ENCODE measurements at regions not wholly inside any gene's neighbourhood (a gene's known extent, or its start where the extent isn't known, plus 50 kb on each side); places are given as distances from the start of the nearest gene placed in this dataset.

- no peak for ATAC-seq
- FAIRE-seq: no peak
- no TSS peak for BruUV-seq (replicated peaks)
Observed at GRCh38 chr3:14599488-14599887, 52.1 kb upstream of the CCDC174 start.

More at GRCh38 chr3:14599488-14599887, 52.1 kb upstream of the CCDC174 start:
- no peak for DNase-seq (ENCODE audit: extremely low read depth in 1 of 4, low spot score in 3 of 4)
- no peaks in the 10 kb centered on the region for H3K9me3 ChIP-seq (replicated peaks; ENCODE audit: control insufficient read depth, insufficient read depth, low read depth, low read length)
- intact Hi-C loops (cut with micrococcal nuclease): no loop called here
- TF ChIP-seq CBFB (CRISPR knock-in tag; IDR thresholded peaks at IDR 0.05): no peak
- TF ChIP-seq SNRNP70 (optimal IDR thresholded peaks at IDR 0.05; ENCODE audit: low read depth, low read length): no peak
- no peak for TF ChIP-seq ILF3 (IDR thresholded peaks at IDR 0.05; ENCODE audit: borderline replicate concordance)
- TF ChIP-seq CTCFL (IDR thresholded peaks at IDR 0.05; ENCODE audit: borderline replicate concordance, insufficient read depth, low read depth, low read length, poor library complexity, severe bottlenecking): no peak
- TF ChIP-seq ZNF512 (tag; IDR thresholded peaks at IDR 0.05): no peak
- TF ChIP-seq FOXM1 (IDR thresholded peaks at IDR 0.05; ENCODE audit: low read depth): no peak
- no peak for TF ChIP-seq FOXM1 (CRISPR knock-in tag; IDR thresholded peaks at IDR 0.05; ENCODE audit: low read depth)
- no peak for TF ChIP-seq HES1 (IDR thresholded peaks at IDR 0.05; ENCODE audit: low read depth)
- no peak for TF ChIP-seq CHD2 (IDR thresholded peaks at IDR 0.05; ENCODE audit: low read depth, low read length)
- H4K20me1 ChIP-seq (replicated peaks; ENCODE audit: control insufficient read depth, insufficient read depth, low read length): peaks cover 9% of the 10 kb centered on the region
- in situ Hi-C loops (cut with MboI): no loop called here
- H3K27me3 ChIP-seq (ENCODE audit: control insufficient read depth in 2 of 2, insufficient read depth in 2 of 2, low read length in 2 of 2): peaks cover 3 to 45% of the 10 kb centered on the region in 2 experiments; a peak in 4 of 5 replicates
- no peaks in the 10 kb centered on the region for H3K36me3 ChIP-seq (ENCODE audit: control insufficient read depth, insufficient read depth, low read length)
- H3K27ac ChIP-seq (ENCODE audit: extremely low read depth, low read depth, low read length): no peak overlapping the region
- ChIA-PET POLR2A (no interaction called here), CTCF (ENCODE audit: low intra/inter-chr PET ratio) (no interaction called here)
- H3K4me3 ChIP-seq: no peak overlapping the region
- H2AFZ ChIP-seq (ENCODE audit: low read depth, low read length): no peak overlapping the region
- H3K9ac ChIP-seq (ENCODE audit: insufficient read depth in 1 of 2, low read depth in 2 of 2, low read length in 2 of 2): no peak overlapping the region
- no peaks in the 10 kb centered on the region for H3K9me1 ChIP-seq (ENCODE audit: control insufficient read depth, insufficient read depth, low read length)
- H3K4me2 ChIP-seq (ENCODE audit: insufficient read depth, low read length): no peak overlapping the region
- no peaks in the 10 kb centered on the region for H3K79me2 ChIP-seq (ENCODE audit: control insufficient read depth, insufficient read depth, low read length)
- H3K4me1 ChIP-seq (replicated peaks in 1 of 2; ENCODE audit: control insufficient read depth in 2 of 2, insufficient read depth in 2 of 2, low read length in 2 of 2): peaks cover 0 to 13% of the 10 kb centered on the region in 2 experiments; a peak in 2 of 5 replicates

All from K562 (cell line).